COLO829 (cell line): ENCODE measurements at regions not wholly inside any gene's neighbourhood (a gene's known extent, or its start where the extent isn't known, plus 50 kb on each side); places are given as distances from the start of the nearest gene placed in this dataset.
A peak's percentile ranks its signal among the peaks of the same experiment; 100 is the strongest.
"Not testable (repeated sequence)": the region's sequence is repeated elsewhere in the genome, so short reads cannot be mapped to it uniquely, and the experiment has no call there.

Experiments
- DNase-seq: peaks from one replicate; pipeline ENCODE4 v3.0.0; 2012; ENCODE audit warnings: low spot score

DNA sequence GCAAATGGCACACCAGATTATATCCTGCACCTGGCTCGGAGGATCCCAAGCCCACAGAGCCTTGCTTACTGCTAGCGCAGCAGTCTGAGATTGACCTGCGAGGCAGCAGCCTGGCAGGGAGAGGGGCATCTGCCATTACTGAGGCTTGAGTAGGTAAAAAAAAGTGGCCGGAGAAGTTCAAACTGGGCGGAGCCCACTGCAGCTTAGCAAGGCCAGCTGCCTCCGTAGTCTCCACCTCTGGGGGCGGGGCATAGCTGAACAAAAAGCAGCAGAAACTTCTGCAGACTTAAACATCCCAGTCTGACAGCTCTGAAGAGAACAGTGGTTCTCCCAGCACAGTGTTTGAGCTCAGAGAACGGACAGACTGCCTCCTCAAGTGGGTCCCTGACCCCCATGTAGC, 85.4 kb upstream of the TMEM170B start:
- not testable (repeated sequence) for DNase-seq

DNA sequence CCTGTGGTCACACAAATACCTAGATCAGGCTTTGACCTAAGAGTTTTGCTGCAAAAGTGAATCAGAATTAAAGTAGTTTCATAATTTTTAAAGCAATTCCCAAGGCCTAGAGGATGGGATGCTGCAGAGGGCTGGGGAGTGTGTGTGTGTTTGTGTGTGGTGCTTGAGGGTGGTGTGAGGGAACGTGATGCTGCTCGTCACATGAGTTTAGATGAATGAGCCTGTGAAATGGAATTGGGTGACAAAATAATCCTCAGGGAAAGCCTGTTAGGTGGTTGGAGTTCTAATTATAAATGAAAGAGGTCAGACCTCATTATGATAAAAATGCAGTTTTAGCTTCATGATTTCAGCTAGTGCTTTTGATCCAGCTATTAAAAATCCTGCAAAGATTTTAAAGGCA, 87.5 kb upstream of the TMEM170B start:
- DNase-seq = no peak

DNA sequence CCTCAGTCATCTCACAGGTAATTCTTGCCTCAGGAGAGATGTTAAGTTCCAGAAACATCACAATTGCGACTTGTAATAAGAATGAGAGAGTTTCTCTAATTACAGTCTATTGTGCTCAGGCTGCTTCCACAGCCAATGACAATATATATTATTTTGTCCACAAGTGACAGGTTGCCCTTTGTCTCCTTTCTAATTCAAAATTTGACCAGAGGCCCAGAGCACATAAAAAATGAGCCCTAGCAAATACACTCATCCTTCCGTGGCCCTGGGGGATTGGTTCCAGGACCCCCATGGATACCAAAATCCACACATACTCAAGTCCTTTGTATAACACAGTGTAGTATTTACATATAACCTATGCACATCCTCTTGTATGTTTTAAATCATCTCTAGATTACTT, 88.1 kb upstream of the TMEM170B start:
- DNase-seq = no peak

DNA sequence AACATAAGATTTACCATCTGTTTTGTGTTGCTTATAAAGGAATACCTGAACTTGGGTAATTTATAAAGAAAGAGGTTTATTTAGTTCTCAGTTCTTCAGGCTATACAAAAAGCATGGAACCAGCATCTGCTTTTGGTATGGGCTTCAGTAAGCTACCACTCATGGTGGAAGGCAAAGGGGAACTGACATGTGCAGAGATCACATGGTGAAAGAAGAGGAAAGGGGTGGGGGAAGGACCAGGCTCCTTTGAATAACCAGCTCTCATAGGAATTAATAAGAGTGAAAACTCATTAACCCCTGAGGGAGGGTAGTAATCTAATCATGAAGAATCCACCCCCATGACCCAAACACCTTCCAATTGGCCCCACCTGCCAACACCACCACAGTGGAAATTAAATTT, 89.5 kb upstream of the TMEM170B start:
- DNase-seq = no peak

DNA sequence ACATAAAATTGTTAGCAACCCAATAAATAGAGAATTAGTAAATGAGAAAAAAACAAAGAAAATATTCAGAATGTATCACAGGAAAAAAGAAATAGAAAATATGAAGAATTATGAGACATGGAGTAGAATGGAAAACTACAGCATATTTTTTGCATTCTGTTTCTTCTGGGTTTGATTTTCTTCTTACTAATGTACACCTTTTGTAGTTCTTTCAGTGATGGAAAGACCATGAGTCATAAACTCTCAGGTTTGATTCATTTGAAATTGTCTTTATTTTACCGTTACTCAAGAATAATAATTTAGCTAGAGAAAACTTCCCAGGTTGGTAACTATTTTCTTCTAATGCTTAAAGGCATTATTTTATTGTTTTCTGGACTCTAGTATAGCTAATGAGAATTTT, 90.3 kb upstream of the TMEM170B start:
- no peak for DNase-seq

DNA sequence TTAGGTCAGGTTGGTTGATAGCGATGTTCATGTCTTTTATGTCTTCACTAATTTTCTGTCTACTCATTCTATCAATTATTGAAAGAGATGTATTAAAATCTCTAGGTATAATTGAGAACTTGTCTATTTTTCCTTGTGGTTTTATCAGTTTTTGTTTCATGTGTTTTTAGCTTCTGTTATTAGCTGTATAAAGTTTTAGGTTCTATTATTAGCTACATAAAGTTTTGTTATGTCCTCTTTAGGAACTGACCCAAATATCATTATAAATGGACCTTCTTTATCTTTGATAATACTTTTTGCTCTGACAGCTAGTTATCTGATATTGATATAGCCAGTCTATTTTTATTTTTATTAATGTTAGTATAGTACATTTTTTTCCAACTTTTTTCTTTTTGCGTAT, 92.4 kb upstream of the TMEM170B start:
- no peak for DNase-seq

DNA sequence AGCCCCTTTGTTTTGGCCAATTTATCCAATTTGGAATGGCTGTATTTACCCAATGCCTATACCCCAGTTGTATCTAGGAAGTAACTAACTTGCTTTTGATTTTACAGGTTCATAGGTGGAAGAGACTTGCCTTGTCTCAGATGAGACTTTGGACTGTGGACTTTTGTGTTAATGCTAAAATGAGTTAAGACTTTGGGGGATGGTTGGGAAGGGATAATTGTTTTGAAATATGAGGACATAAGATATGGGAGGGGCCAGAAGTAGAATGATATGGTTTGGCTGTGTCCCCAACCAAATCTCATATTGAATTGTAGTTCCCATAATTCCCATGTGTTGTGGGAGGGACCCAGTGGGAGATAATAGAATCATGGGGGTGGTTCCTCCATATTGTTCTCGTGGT, 94.4 kb upstream of the TMEM170B start:
- DNase-seq = not testable (repeated sequence)

DNA sequence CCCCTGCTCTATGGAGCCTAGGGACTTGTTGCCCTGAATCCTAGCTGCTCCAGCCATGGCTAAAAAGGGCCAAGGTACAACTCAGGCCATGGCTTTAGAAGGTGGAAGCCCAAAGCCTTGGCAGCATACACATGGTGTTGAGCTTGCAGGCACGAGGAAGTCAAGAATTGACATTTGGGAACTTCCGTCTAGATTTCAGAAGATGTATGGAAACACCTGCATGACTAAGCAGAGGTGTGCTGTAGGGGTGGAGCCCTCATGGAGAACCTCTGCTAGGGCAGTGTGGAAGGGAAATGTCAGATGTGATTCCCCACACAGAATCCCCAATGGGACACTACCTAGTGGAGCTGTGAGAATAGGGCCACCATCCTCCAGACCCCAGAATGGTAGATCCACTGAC, 95.1 kb upstream of the TMEM170B start:
- DNase-seq = no peak

DNA sequence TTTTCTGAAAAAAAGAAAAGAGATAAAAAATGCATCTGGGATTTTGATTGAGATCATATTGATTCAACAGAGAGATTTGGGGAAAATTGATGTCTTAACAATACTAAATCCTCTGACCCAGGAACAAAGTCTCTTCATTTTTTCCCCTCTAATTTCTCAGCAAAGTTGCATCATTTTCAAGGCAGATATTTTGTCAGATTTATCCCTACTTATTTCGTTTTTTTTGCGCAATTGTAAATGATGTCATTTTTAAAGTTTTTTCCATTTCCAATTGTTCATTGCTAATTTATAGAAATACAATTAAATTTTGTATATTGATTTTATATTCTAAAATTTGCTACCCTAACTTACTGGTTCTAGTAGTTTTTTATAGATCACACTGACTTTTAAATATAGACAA, 97.7 kb upstream of the TMEM170B start:
- no peak for DNase-seq

DNA sequence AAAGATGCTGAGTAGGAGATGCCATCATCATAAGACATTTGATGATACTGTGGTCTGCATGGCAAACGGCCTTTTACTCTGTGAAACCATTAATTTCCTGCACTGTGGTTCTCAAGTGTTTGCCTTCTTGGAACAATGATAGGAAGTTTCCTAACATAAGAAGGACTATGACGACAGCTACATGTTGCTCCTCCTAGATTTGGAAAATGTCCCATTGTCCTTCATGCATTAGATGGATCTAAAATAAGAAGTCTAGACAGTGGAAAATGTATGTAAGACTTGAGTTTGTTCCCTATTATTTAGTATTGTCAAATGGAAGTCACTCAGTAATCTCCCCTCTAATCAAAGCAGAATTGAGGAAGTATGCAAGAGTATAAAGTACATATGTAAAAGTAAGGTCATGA, 98.5 kb upstream of the TMEM170B start:
- DNase-seq = no peak

DNA sequence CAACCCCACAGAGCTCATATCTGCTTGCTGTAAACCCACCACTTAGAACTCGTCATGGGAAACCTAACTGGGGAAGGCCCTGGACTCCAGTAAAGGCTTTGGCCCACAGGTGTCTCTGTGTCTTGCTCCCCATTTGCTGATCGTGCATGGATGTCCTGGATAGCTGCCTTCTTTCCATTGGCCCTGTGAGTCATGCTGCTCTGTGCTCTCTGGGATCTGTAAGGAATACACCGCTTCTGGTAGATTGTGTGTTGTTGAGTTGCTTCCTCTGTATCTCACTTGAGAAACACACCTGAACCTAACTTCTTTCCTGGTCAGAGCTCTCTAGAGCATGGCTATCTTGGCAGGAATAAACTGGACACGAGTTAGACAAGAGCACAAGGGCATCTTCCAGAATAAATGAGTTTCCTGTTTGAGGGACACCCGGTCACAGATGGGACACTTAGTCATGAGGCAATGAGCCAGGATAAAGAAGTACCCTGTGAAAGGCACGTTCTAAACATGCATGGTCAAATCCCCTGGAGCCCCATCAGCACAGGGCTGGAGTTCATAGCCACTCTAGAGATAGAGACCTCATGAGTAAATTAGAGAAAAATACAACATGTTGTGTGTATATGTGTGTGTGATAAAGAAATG, 99.6 kb upstream of the TMEM170B start:
- peak; percentile 40 for DNase-seq

DNA sequence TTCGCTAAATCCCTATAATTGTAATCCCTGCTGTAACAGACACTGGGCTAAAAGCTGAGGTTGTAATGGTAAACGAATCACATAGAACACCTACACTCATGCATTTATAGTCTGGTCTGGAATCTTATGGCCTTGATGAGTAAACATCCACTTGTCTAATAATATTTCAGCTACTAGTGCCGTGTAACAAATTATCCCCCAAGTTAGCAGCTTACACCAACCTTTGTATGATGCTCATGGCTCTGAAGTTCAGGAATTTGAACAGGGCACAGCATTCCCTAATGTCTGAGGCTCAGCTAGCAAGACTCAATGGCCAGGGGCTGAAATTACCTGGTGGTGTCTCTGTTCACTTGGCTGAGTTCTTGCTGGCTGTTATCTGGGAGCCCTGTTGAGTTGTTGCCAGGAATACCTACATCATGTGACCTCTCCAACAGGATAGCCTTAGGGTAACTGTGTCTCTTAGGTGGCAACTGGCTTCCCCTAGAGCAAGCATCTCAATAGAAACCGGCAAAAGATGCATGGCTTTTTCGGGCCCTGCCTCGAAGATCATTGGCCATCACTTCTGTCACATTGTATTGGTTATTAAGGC, 100.9 kb upstream of the TMEM170B start:
- DNase-seq = no peak

DNA sequence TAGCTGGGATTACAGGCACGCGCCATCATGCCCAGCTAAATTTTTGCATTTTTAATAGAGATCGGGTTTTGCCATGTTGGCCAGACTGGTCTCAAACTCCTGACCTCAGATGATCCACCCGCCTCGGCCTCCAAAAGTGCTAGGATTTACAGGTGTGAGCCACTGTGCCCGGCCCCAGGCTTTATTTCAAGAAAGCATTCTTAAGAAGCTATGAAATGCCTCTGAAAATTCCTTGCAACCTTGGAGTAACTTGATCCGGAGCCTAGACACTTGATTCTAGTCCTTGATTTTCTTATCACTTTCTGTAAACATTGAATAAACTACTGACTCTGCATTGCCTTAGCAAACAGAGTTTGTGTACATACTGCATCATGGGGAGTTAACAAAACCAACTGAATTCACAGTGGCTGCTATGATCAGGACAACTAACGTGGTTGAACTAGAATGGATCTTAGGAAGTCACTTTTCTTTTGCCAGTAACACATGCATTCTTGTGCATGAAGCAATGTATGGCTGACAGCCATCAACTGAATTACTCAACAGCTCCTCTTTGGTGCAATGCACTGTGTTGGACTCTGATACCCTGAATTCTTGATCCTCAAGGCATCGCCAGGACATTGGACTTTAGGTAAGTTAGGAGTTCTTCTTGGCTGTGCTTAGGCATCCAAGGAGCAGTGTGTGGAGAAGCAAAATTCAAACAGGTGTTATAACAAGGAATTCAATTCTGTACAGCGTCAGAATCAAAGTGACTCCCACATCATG, 102.8 kb upstream of the TMEM170B start:
- DNase-seq = no peak

DNA sequence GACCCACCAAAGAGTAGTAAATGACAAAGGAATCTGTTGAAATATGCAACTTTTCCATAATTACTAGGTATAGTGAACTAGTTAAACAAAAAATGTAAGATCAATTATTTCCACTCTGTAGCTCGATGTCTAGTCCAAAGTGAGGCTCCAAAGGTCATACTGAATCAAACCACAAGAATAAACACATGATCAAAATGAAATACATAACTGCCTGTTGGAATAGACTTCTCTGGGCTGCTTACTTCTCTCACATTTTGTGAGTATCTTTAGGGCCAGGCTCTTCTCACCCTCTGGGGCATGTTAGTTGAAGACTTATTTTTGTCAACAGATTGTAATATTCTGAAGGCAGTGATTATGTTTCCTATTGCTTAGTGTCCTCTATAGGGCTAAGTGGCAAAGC, 103.7 kb upstream of the TMEM170B start:
- DNase-seq = no peak

DNA sequence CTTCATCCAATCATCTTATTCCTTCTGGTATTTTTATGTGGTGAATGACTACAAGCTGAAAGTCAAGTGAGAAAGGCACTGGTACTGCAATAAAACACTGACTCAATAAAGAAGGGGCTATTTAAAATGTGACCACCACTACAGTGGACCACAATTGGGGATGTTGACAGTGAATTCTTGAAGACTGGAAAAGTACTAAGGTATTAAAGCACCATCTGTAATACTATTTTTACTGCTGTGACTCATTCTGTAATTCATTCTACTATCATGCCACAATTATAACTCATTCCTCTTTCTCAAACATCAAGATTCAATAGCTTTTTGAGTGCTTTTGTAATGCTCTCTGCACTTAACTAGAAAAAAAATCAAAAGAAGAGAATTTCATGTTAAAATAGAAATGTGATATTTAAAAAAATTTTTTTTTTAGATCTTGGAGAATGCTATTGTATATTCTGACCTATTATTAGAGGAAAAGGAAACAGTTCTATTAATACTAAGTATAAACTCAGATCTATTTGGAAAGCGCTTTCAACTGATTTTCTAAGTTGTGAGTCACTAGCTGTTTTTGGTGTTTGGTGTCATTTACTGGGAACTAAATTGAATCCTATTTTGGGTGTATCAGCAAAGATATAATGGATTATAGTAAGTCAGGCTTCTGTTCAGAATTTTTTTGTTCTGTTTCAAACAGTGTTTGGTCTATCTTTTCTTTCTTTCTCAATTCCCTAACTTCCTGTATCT, 104.7 kb upstream of the TMEM170B start:
- DNase-seq = peak; percentile 54

DNA sequence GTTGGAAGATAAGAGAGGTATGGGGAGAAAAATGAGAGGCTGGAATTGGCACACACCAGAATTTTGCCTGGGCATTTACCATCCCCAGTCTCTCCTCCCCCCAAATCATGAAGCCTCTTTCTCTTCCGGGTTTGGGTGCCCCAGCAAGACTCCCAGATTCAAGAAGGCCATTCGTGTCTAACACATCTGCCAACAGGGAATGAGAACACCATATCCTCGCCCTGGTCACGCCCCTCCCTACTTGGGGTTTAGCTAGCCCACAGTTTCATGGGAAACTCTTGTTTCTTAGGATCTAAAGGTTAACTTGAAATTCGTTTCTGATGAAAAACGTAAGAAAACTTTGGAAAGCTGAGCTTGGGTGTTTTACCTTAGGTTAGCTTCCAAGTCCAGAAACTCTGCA, 105.5 kb upstream of the TMEM170B start:
- no peak for DNase-seq

DNA sequence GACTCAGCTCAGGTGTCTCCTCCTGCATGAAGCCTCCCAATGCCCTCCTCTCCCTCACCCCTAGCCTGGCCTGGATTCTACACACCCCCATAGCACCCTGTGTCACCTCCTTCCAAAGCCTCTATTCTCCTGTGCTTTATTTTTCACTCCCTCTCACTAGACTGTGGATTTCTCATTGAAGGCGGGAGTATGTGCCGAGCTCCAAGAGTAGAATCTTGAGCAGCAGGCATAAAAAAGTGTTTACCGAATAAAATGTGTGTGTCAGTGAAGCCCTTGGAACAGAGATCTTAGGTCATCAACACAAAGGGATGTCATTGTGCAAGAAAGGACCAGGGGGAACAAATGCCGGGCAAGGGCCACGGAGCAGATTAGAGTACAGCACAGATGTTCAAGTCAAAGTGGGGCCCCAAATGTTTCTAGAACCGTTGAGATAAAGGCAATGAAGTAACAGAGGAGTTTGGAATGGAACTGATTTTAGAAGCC, 106.1 kb upstream of the TMEM170B start:
- DNase-seq = no peak

DNA sequence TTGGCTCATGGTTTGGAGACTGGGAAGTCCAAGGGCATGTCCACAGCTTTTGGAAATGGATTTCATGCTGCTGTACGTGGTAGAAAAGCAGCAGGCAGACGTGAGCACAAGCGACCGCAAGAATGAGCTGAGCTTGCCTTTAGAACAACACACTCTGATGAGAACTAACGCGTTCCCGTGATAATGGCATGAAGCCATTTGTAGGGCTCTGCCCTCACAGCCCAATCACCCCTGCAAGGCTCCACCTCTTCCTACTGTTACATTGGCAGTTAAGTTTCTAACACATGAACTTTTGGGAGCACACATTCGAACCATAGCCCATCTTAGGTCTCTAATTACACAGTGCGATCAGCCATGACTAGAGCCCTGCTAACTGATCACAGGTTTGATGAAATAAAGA, 107.5 kb upstream of the TMEM170B start:
- DNase-seq = no peak

DNA sequence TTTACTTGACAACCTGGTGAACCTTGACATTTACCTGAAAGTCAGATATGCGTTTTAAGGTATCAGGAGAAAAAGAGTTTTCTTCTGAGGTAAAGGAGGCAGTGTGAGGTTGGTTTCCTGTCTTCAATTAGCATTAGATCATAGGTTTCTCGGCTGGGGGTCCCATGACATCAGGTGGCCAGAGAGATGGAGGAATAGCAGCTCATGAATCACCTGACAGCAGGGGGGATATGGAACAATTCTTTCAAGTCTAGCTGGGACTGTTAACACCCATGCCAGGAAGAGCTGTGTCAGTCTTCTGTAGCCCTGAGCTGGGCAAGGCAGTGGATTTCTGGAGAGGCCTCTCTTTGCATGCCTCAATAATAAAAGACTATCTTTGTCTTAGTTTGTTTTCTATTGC, 108.0 kb upstream of the TMEM170B start:
- DNase-seq = no peak

DNA sequence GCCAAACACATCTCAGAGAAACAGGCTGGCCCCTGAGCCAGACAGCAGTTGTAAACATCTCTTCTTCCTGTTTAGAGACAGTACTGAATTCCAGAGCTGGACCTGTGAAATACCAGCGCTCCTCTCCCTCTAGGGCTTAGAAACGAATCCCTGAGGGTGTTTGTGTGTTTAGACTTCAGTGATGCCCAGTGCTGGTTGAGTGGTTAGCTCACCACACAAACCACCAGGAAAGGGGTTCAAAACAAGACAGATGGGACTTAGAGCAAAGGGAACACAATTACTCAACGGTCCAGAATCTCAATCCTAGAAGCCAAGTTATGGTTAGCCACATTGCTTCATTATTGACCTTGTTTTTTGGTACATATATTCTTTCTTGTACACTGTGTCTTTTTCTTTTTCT, 108.7 kb upstream of the TMEM170B start:
- DNase-seq = no peak

DNA sequence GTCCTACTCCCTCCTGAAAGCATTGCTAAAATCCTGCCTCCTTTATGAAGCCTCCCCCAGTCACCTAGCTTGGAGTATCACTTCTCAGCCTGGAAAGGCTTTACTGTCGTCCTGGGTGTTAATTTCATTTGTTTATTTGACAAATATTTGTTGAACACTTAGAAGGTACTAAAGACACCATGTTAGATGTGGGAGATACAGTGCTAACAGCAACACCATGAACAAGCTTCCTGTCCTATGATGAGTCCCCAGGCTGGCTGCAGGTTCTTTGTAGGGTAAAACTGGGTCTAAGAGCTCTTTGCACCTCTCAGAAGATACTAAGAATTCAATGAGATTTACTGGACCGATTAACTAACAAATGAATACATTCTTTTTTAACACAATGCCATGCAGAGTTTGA, 109.2 kb upstream of the TMEM170B start:
- no peak for DNase-seq

DNA sequence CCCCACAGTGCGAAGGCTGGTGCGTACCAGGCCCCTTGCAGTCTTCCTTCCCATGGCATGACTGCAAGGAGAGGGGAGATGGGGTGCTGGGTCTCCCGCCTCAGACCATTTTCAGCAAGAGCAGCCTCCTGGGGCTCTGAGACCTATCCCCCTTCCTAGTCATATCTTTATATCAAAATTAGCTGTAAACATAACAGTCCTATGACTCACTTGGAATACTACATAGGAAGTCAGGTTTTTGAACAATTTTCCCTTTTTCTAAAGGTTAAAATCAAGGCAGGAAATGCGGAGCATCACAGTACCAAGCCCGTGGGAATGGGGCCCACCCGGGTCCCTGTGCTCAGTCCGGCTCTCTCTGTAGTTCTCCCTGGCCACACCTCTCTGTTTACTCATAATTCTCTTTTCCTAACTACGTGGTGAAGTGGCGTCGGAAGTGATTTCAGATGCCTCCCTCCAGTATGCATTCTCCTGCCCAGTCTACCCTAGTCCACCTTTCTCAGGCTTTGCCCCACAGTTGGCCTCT, 109.8 kb upstream of the TMEM170B start:
- peak; percentile 61 for DNase-seq
